ENCODE measurements at regions not wholly inside any gene's neighbourhood (a gene's known extent, or its start where the extent isn't known, plus 50 kb on each side); places are given as distances from the start of the nearest gene placed in this dataset.
A peak's percentile ranks its signal among the peaks of the same experiment; 100 is the strongest.
"Not testable (repeated sequence)": the region's sequence is repeated elsewhere in the genome, so short reads cannot be mapped to it uniquely, and the experiment has no call there.

- intact Hi-C loops (cut with micrococcal nuclease; ENCODE audit: unreplicated experiment): no loop called here
- Histone ChIP-seq H3K27ac (ENCODE audit: low read depth, low read length, poor library complexity, severe bottlenecking) (no peak overlapping the region), H3K27me3 (replicated peaks; ENCODE audit: insufficient read depth, low read depth, low read length, poor library complexity) (no peaks in the 10 kb centered on the region), H3K4me1 (ENCODE audit: insufficient read depth, low read length, poor library complexity, severe bottlenecking) (no peaks in the 10 kb centered on the region), H3K4me3 (ENCODE audit: low read depth, low read length, poor library complexity, severe bottlenecking) (no peak overlapping the region), H3K9me3 (ENCODE audit: low read depth, low read length, poor library complexity, severe bottlenecking) (no peaks in the 10 kb centered on the region), H3K36me3 (ENCODE audit: insufficient read depth, low read length, poor library complexity, severe bottlenecking) (no peaks in the 10 kb centered on the region)
- TF ChIP-seq EZH2 (IDR thresholded peaks at IDR 0.05; ENCODE audit: borderline replicate concordance, low read depth, low read length, poor library complexity, severe bottlenecking) (no peak), CTCF (conservative IDR thresholded peaks at IDR 0.05; ENCODE audit: low read depth, low read length) (no peak)
- ChIA-PET CTCF (no interaction called here), POLR2A (ENCODE audit: low non-redundant PET) (no interaction called here)
- BruUV-seq (replicated peaks): no TSS peak
- no peak for DNase-seq (ENCODE audit: low spot score)
Measured at GRCh38 chr3:72505539-72506405, 342.5 kb downstream of the SHQ1 start.

GRCh38 chr3:72497501-72497900 lies 350.7 kb downstream of the SHQ1 start:
- H3K4me1 ChIP-seq (ENCODE audit: insufficient read depth, low read length, poor library complexity, severe bottlenecking); BruUV-seq (replicated peaks); H3K4me3 ChIP-seq (ENCODE audit: low read depth, low read length, poor library complexity, severe bottlenecking); DNase-seq (ENCODE audit: low spot score); H3K9me3 ChIP-seq (ENCODE audit: low read depth, low read length, poor library complexity, severe bottlenecking); H3K27me3 ChIP-seq (replicated peaks; ENCODE audit: insufficient read depth, low read depth, low read length, poor library complexity); H3K27ac ChIP-seq (ENCODE audit: low read depth, low read length, poor library complexity, severe bottlenecking); H3K36me3 ChIP-seq (ENCODE audit: insufficient read depth, low read length, poor library complexity, severe bottlenecking); intact Hi-C loops (cut with micrococcal nuclease; ENCODE audit: unreplicated experiment); CTCF ChIA-PET; POLR2A ChIA-PET (ENCODE audit: low non-redundant PET): not testable (repeated sequence)

GRCh38 chr3:72496051-72496670 lies 352.1 kb downstream of the SHQ1 start:
- Histone ChIP-seq H3K4me3 (ENCODE audit: low read depth, low read length, poor library complexity, severe bottlenecking) (no peak overlapping the region), H3K27ac (ENCODE audit: low read depth, low read length, poor library complexity, severe bottlenecking) (no peak overlapping the region), H3K4me1 (ENCODE audit: insufficient read depth, low read length, poor library complexity, severe bottlenecking) (no peaks in the 10 kb centered on the region), H3K9me3 (ENCODE audit: low read depth, low read length, poor library complexity, severe bottlenecking) (no peaks in the 10 kb centered on the region), H3K27me3 (replicated peaks; ENCODE audit: insufficient read depth, low read depth, low read length, poor library complexity) (no peaks in the 10 kb centered on the region), H3K36me3 (ENCODE audit: insufficient read depth, low read length, poor library complexity, severe bottlenecking) (no peaks in the 10 kb centered on the region)
- no TSS peak for BruUV-seq (replicated peaks)
- POLR2A ChIA-PET (ENCODE audit: low non-redundant PET): no interaction called here
- DNase-seq (ENCODE audit: low spot score): peak; percentile 4
- TF ChIP-seq CTCF (conservative IDR thresholded peaks at IDR 0.05; ENCODE audit: low read depth, low read length) (no peak), EZH2 (IDR thresholded peaks at IDR 0.05; ENCODE audit: borderline replicate concordance, low read depth, low read length, poor library complexity, severe bottlenecking) (no peak)
- intact Hi-C loops (cut with micrococcal nuclease; ENCODE audit: unreplicated experiment): no loop called here
- CTCF ChIA-PET: no interaction called here
